H1 (cell line): ENCODE measurements at regions not wholly inside any gene's neighbourhood (a gene's known extent, or its start where the extent isn't known, plus 50 kb on each side); places are given as distances from the start of the nearest gene placed in this dataset.

ENCODE experiments used
- CTCF ChIA-PET: fragments of 300-600 bp; sonication (Branson Sonifier 250); formaldehyde crosslinking; loops from one replicate; lab custom pipeline; 2021; ENCODE audit not compliant: partially characterized antibody; lab: Charles Lee
- POLR2A ChIA-PET: fragments of 300-600 bp; sonication (Branson Sonifier 250); formaldehyde crosslinking; loops from one replicate; lab custom pipeline; 2021; ENCODE audit warnings: inconsistent platforms; ENCODE audit not compliant: partially characterized antibody; lab: Charles Lee
- DNase-seq, 2 experiments: peaks; one replicate each; pipeline versions ENCODE4 v3.0.0 to v3.0.0-alpha.2; 2010 to 2022; ENCODE audit warnings: low spot score in 2 of 2, low read depth in 1 of 2, mixed read lengths in 1 of 2
- FAIRE-seq: peaks from 2 replicates; lab custom pipeline; 2011; peaks lifted over from hg19 to GRCh38; lab: Jason Lieb, UNC
- H2AFZ ChIP-seq: 2 replicates; pipeline ENCODE4 v1.8.1; 2012; ENCODE audit warnings: low read length, inconsistent platforms
- H2AK5ac ChIP-seq: 2 replicates; pipeline ENCODE4 v1.6.1; 2013; ENCODE audit warnings: low read depth, low read length
- H2BK120ac ChIP-seq: replicated peaks from 2 replicates; pipeline ENCODE3; 2013; ENCODE audit warnings: low read depth, low read length, inconsistent platforms
- H2BK12ac ChIP-seq: 2 replicates; pipeline ENCODE4 v1.6.1; 2013; ENCODE audit warnings: low read depth, low read length
- H2BK15ac ChIP-seq: 2 replicates; pipeline ENCODE4 v1.6.1; 2013; ENCODE audit warnings: low read length
- H2BK20ac ChIP-seq: 2 replicates; pipeline ENCODE4 v1.6.1; 2013; ENCODE audit warnings: low read length
- H2BK5ac ChIP-seq: 2 replicates; pipeline ENCODE4 v1.6.1; 2013; ENCODE audit warnings: low read depth, low read length
- H3K14ac ChIP-seq: 2 replicates; pipeline ENCODE4 v1.6.1; 2013; ENCODE audit warnings: inconsistent platforms; ENCODE audit not compliant: insufficient read length
- H3K18ac ChIP-seq: 2 replicates; pipeline ENCODE4 v1.6.1; 2013; ENCODE audit warnings: low read length; ENCODE audit errors: extremely low read depth
- H3K23ac ChIP-seq: 2 replicates; pipeline ENCODE4 v1.6.1; 2013; ENCODE audit warnings: inconsistent platforms; ENCODE audit not compliant: insufficient read length
- H3K23me2 ChIP-seq: 2 replicates; pipeline ENCODE4 v1.6.1; 2013; ENCODE audit warnings: low read depth, low read length
- H3K27ac ChIP-seq: 2 replicates; pipeline ENCODE4 v1.6.1; 2011; ENCODE audit warnings: low read depth, low read length, inconsistent platforms
- H3K27me3 ChIP-seq, 4 experiments: replicated peaks in 1 of 4; 1 replicate in 1 of 4; 2 replicates in 3 of 4; pipeline versions ENCODE4 v1.6.1 to v1.8.1; 2011 to 2013; ENCODE audit warnings: low read length in 3 of 4, mild to moderate bottlenecking in 3 of 4, inconsistent platforms in 2 of 4, mixed read lengths in 2 of 4, moderate library complexity in 1 of 4; ENCODE audit not compliant: control insufficient read depth in 3 of 4, insufficient read depth in 3 of 4; ENCODE audit errors: extremely low read depth in 1 of 4
- H3K36me3 ChIP-seq, 4 experiments: 2 replicates each; pipeline versions ENCODE4 v1.6.1 to v1.8.1; 2011 to 2013; ENCODE audit warnings: mild to moderate bottlenecking in 4 of 4, low read length in 3 of 4, moderate library complexity in 2 of 4, control low read depth in 1 of 4, inconsistent platforms in 1 of 4; ENCODE audit not compliant: insufficient read depth in 4 of 4, control insufficient read depth in 2 of 4
- H3K4ac ChIP-seq: replicated peaks from 2 replicates; pipeline ENCODE3; 2013; ENCODE audit warnings: low read length, low read depth, mixed read lengths, inconsistent platforms; ENCODE audit not compliant: insufficient read length
- H3K4me1 ChIP-seq, 4 experiments: replicated peaks in 1 of 4; 1 replicate in 1 of 4; 2 replicates in 3 of 4; pipeline versions ENCODE4 v1.6.1 to v1.8.1; 2011 to 2013; ENCODE audit warnings: low read length in 3 of 4, inconsistent platforms in 2 of 4, mixed read lengths in 1 of 4; ENCODE audit not compliant: insufficient read depth in 4 of 4, control insufficient read depth in 3 of 4
- H3K4me2 ChIP-seq, 2 experiments: 2 replicates each; pipeline versions ENCODE4 v1.6.1 to v1.8.1; 2011 to 2013; ENCODE audit warnings: low read depth in 2 of 2, low read length in 2 of 2, control low read depth in 1 of 2, inconsistent platforms in 1 of 2, mild to moderate bottlenecking in 1 of 2; ENCODE audit not compliant: insufficient read depth in 1 of 2
- H3K4me3 ChIP-seq, 4 experiments: fragments of 200-600, 300-600 bp in 1 of 4; sonication (generic), shearing (Covaris generic), sonication (Bioruptor Twin) in 1 of 4; 2 replicates each; pipeline versions ENCODE4 v1.5.1 to v1.8.1; 2011 to 2016; ENCODE audit warnings: low read length in 4 of 4, low read depth in 3 of 4, control low read depth in 2 of 4, inconsistent platforms in 2 of 4, mild to moderate bottlenecking in 2 of 4, mixed read lengths in 1 of 4, moderate library complexity in 1 of 4; ENCODE audit not compliant: insufficient read depth in 2 of 4; ENCODE audit errors: extremely low read depth in 1 of 4
- H3K56ac ChIP-seq: replicated peaks from 2 replicates; pipeline ENCODE3; 2013; ENCODE audit warnings: low read depth, mild to moderate bottlenecking, mixed read lengths, low read length, inconsistent platforms; ENCODE audit not compliant: insufficient read length
- H3K79me1 ChIP-seq: 2 replicates; pipeline ENCODE4 v1.6.1; 2013; ENCODE audit warnings: low read depth, low read length, control low read depth
- H3K79me2 ChIP-seq, 2 experiments: 2 replicates each; pipeline versions ENCODE4 v1.6.1 to v1.8.1; 2012 to 2013; ENCODE audit warnings: low read length in 2 of 2, mild to moderate bottlenecking in 2 of 2, inconsistent platforms in 1 of 2; ENCODE audit not compliant: insufficient read depth in 2 of 2, control insufficient read depth in 1 of 2
- H3K9ac ChIP-seq, 4 experiments: replicated peaks in 1 of 4; 1 replicate in 1 of 4; 2 replicates in 3 of 4; pipeline versions ENCODE4 v1.6.1 to v1.8.1; 2011 to 2013; ENCODE audit warnings: low read depth in 3 of 4, low read length in 3 of 4, control low read depth in 2 of 4, mild to moderate bottlenecking in 2 of 4, moderate library complexity in 2 of 4, inconsistent platforms in 1 of 4; ENCODE audit errors: extremely low read depth in 1 of 4
- H3K9me3 ChIP-seq, 2 experiments: 2 replicates each; pipeline versions ENCODE4 v1.6.1 to v1.8.1; 2012 to 2013; ENCODE audit warnings: mild to moderate bottlenecking in 2 of 2, moderate library complexity in 2 of 2, control low read depth in 1 of 2, inconsistent platforms in 1 of 2, low read depth in 1 of 2, low read length in 1 of 2, mixed read lengths in 1 of 2; ENCODE audit not compliant: insufficient read depth in 2 of 2
- H4K20me1 ChIP-seq, 2 experiments: replicated peaks in 1 of 2; 2 replicates each; pipeline versions ENCODE3 to v1.8.1; 2011 to 2013; ENCODE audit warnings: inconsistent platforms in 2 of 2, low read length in 2 of 2, mild to moderate bottlenecking in 1 of 2; ENCODE audit not compliant: insufficient read depth in 2 of 2, control insufficient read depth in 1 of 2
- H4K5ac ChIP-seq: 2 replicates; pipeline ENCODE4 v1.6.1; 2013; ENCODE audit warnings: low read length, low read depth, mixed read lengths, inconsistent platforms; ENCODE audit not compliant: insufficient read length
- H4K8ac ChIP-seq: 2 replicates; pipeline ENCODE4 v1.8.0; 2013; ENCODE audit warnings: mild to moderate bottlenecking, moderate library complexity, low read length, inconsistent platforms; ENCODE audit not compliant: insufficient read depth; ENCODE audit errors: extremely low read depth
- H4K91ac ChIP-seq: replicated peaks from 2 replicates; pipeline ENCODE3; 2013; ENCODE audit warnings: low read length, mixed read lengths, inconsistent platforms; ENCODE audit not compliant: insufficient read length
- BRCA1 ChIP-seq: IDR thresholded peaks from 2 replicates; pipeline ENCODE4 v1.6.1; 2012; ENCODE audit warnings: low read depth, low read length, improper control_type of control experiment
- EGR1 ChIP-seq: IDR thresholded peaks from 2 replicates; pipeline ENCODE4 v1.6.1; 2011; ENCODE audit warnings: low read depth, low read length, borderline replicate concordance
- EZH2 ChIP-seq: fragments of 200-600 bp; sonication (generic); IDR thresholded peaks from 2 replicates; pipeline ENCODE4 v1.7.1; 2012; ENCODE audit warnings: low read depth, mild to moderate bottlenecking, moderate library complexity, low read length, inconsistent platforms; ENCODE audit not compliant: severe bottlenecking
- FOSL1 ChIP-seq: IDR thresholded peaks from 2 replicates; pipeline ENCODE4 v1.6.1; 2011; ENCODE audit warnings: mild to moderate bottlenecking, low read depth, low read length, moderate library complexity; ENCODE audit not compliant: insufficient read depth
- GABPA ChIP-seq: IDR thresholded peaks from 2 replicates; pipeline ENCODE4 v1.6.1; 2011; ENCODE audit warnings: mild to moderate bottlenecking, low read length, moderate library complexity, borderline replicate concordance; ENCODE audit not compliant: insufficient read depth
- JUND ChIP-seq: IDR thresholded peaks from 2 replicates; pipeline ENCODE4 v1.6.1; 2011; ENCODE audit warnings: mild to moderate bottlenecking, improper control_type of control experiment, low read length
- KDM5A ChIP-seq: fragments of 200-600 bp; IDR thresholded peaks from 2 replicates; pipeline ENCODE4 v1.7.1; 2012; ENCODE audit warnings: mild to moderate bottlenecking, low read length, inconsistent platforms, mixed read lengths
- NRF1 ChIP-seq: IDR thresholded peaks from 2 replicates; pipeline ENCODE4 v1.6.1; 2011; ENCODE audit warnings: mild to moderate bottlenecking, low read depth, low read length, improper control_type of control experiment
- RXRA ChIP-seq: IDR thresholded peaks from 2 replicates; pipeline ENCODE4 v1.6.1; 2011; ENCODE audit warnings: low read depth, mild to moderate bottlenecking, low read length, moderate library complexity; ENCODE audit not compliant: insufficient read depth
- SIX5 ChIP-seq: IDR thresholded peaks from 2 replicates; pipeline ENCODE4 v1.6.1; 2011; ENCODE audit warnings: mild to moderate bottlenecking, low read depth, low read length
- SP1 ChIP-seq: IDR thresholded peaks from 2 replicates; pipeline ENCODE4 v1.6.1; 2011; ENCODE audit warnings: low read depth, low read length
- SP4 ChIP-seq: IDR thresholded peaks from 2 replicates; pipeline ENCODE4 v1.6.1; 2012; ENCODE audit warnings: low read length, inconsistent platforms
- SRF ChIP-seq: IDR thresholded peaks from 2 replicates; pipeline ENCODE4 v1.6.1; 2011; ENCODE audit warnings: mild to moderate bottlenecking, low read depth, low read length, moderate library complexity
- SUZ12 ChIP-seq: fragments of 200-600 bp; sonication (generic); IDR thresholded peaks from 2 replicates; pipeline ENCODE4 v1.6.1; 2012; ENCODE audit warnings: mild to moderate bottlenecking, inconsistent platforms, low read length, moderate library complexity, mixed read lengths
- TAF1 ChIP-seq: IDR thresholded peaks from 2 replicates; pipeline ENCODE4 v1.6.1; 2011; ENCODE audit warnings: mild to moderate bottlenecking, low read depth, low read length
- TCF12 ChIP-seq: IDR thresholded peaks from 2 replicates; pipeline ENCODE4 v1.6.1; 2011; ENCODE audit warnings: low read depth, mild to moderate bottlenecking, low read length
- WGBS, 2 experiments: shearing (Covaris generic) in 1 of 2; methylation state at CpG; one replicate each; pipeline versions ENCODE4 v1.1.6 to v1.1.7; 2013 to 2015; ENCODE audit warnings: low lambda C conversion rate in 2 of 2, mixed read lengths in 2 of 2, inconsistent platforms in 1 of 2, low coverage in 1 of 2, missing lambda C conversion rate in 1 of 2; ENCODE audit not compliant: insufficient replicate concordance in 2 of 2, insufficient coverage in 1 of 2, insufficient read length in 1 of 2; ENCODE audit errors: extremely low coverage in 1 of 2, missing lambda C conversion rate in 1 of 2; 5-methylcytosine and 5-hydroxymethylcytosine counted together
- TF ChIP-seq, protein P1 (sequence below): IDR thresholded peaks from 2 replicates; pipeline ENCODE4 v1.6.1; 2012; ENCODE audit warnings: inconsistent platforms

GRCh38 chr4:134401798-134402197 is 200.2 kb upstream of the PABPC4L start:
- Histone ChIP-seq H2BK15ac (no peak overlapping the region), H2BK120ac (no peak overlapping the region), H4K5ac (no peak overlapping the region), H4K91ac (no peak overlapping the region), H3K4ac (no peak overlapping the region), H3K36me3 (no peaks in the 10 kb centered on the region), H3K14ac (no peak overlapping the region), H4K8ac (no peak overlapping the region), H3K79me2 (no peaks in the 10 kb centered on the region), H3K4me3 (no peak overlapping the region), H3K23me2 (no peaks in the 10 kb centered on the region), H3K27ac (no peak overlapping the region), H2AFZ (no peak overlapping the region), H3K9me3 (no peaks in the 10 kb centered on the region), H3K4me2 (no peak overlapping the region), H4K20me1 (no peaks in the 10 kb centered on the region), H3K9ac (no peak overlapping the region), H2BK5ac (no peak overlapping the region), H3K79me1 (no peaks in the 10 kb centered on the region), H3K27me3 (no peaks in the 10 kb centered on the region), H3K18ac (no peak overlapping the region), H3K4me1 (no peaks in the 10 kb centered on the region), H2BK12ac (no peak overlapping the region), H3K56ac (no peak overlapping the region), H3K23ac (no peak overlapping the region), H2BK20ac (no peak overlapping the region), H2AK5ac (no peak overlapping the region)
- 77% methylated on average over 2 of the region's 2 CpGs; no CpG with 5 or more reads in 1 of the 2 experiments for WGBS, 2 experiments
- POLR2A ChIA-PET: no interaction called here
- FAIRE-seq (no peak), DNase-seq (no peak)
- CTCF ChIA-PET: no interaction called here
- no peak for TF ChIP-seq NRF1
- TF ChIP-seq BRCA1: no peak
- no peak for TF ChIP-seq SP1
- no peak for TF ChIP-seq JUND
- TF ChIP-seq TCF12: no peak
- TF ChIP-seq SUZ12: no peak
- no peak for TF ChIP-seq SIX5
- TF ChIP-seq SRF: no peak
- no peak for TF ChIP-seq SP4
- no peak for TF ChIP-seq TAF1
- TF ChIP-seq, protein P1, sequence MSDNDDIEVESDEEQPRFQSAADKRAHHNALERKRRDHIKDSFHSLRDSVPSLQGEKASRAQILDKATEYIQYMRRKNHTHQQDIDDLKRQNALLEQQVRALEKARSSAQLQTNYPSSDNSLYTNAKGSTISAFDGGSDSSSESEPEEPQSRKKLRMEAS: no peak
- TF ChIP-seq RXRA: no peak
- TF ChIP-seq FOSL1: no peak
- no peak for TF ChIP-seq GABPA
- TF ChIP-seq KDM5A: no peak
- no peak for TF ChIP-seq EZH2
- TF ChIP-seq EGR1: no peak
